GM23338 (cell line): ENCODE measurements at regions not wholly inside any gene's neighbourhood (a gene's known extent, or its start where the extent isn't known, plus 50 kb on each side); places are given as distances from the start of the nearest gene placed in this dataset.

Experiments
- ATAC-seq: fragments of 200-7000 bp; cut with Tn5 transposase; 3 replicates; pipeline ENCODE4 v1.9.1; 2020
- DNase-seq: peaks from one replicate; pipeline ENCODE4 v3.0.0-alpha.2; 2015; ENCODE audit warnings: low spot score
- H2AFZ ChIP-seq: fragments of 200-600 bp; sonication (generic); 2 replicates; pipeline ENCODE4 v1.8.0; 2016; ENCODE audit warnings: antibody characterized with exemption, mild to moderate bottlenecking, moderate library complexity
- H3F3A ChIP-seq: fragments of 200-600 bp; sonication (generic); replicated peaks from 2 replicates; pipeline ENCODE4 v1.8.0; 2017; ENCODE audit warnings: antibody characterized with exemption, mixed run types, low read depth
- H3K27ac ChIP-seq: fragments of 200-600 bp; sonication (generic); 2 replicates; pipeline ENCODE4 v1.6.1; 2016; ENCODE audit warnings: low read depth
- H3K27me3 ChIP-seq: fragments of 200-600 bp; sonication (generic); 2 replicates; pipeline ENCODE4 v1.8.0; 2016; ENCODE audit warnings: mild to moderate bottlenecking, mixed run types, moderate library complexity; ENCODE audit not compliant: insufficient read depth
- H3K36me3 ChIP-seq: fragments of 200-600 bp; sonication (generic); 2 replicates; pipeline ENCODE4 v1.8.0; 2016; ENCODE audit warnings: mild to moderate bottlenecking; ENCODE audit not compliant: insufficient read depth
- H3K4me1 ChIP-seq: fragments of 200-600 bp; sonication (generic); 2 replicates; pipeline ENCODE4 v1.8.0; 2016; ENCODE audit warnings: mild to moderate bottlenecking, moderate library complexity; ENCODE audit not compliant: insufficient read depth
- H3K4me2 ChIP-seq: fragments of 200-600 bp; sonication (generic); 2 replicates; pipeline ENCODE4 v1.7.1; 2017; ENCODE audit warnings: mixed run types
- H3K4me3 ChIP-seq: fragments of 200-600 bp; sonication (generic); 2 replicates; pipeline ENCODE4 v1.6.1; 2016; ENCODE audit warnings: mixed run types
- H3K79me2 ChIP-seq: fragments of 200-600 bp; sonication (generic); replicated peaks from 2 replicates; pipeline ENCODE4 v1.8.0; 2017; ENCODE audit warnings: mild to moderate bottlenecking; ENCODE audit not compliant: insufficient read depth
- H3K9me2 ChIP-seq: fragments of 200-600 bp; sonication (generic); 2 replicates; pipeline ENCODE4 v1.8.0; 2017; ENCODE audit not compliant: insufficient read depth
- H4K20me1 ChIP-seq: fragments of 200-600 bp; sonication (generic); replicated peaks from 2 replicates; pipeline ENCODE4 v1.8.0; 2017; ENCODE audit warnings: mild to moderate bottlenecking; ENCODE audit not compliant: insufficient read depth
- H3K27ac Mint-ChIP-seq: 2 replicates; pipeline ENCODE4 v1.8.0; 2020; ENCODE audit warnings: inconsistent platforms, mild to moderate bottlenecking, moderate library complexity, mixed read lengths
- H3K27me3 Mint-ChIP-seq: 3 replicates; pipeline ENCODE4 v1.8.0; 2022; ENCODE audit warnings: low read depth, mild to moderate bottlenecking, moderate library complexity, mixed read lengths, inconsistent platforms; ENCODE audit not compliant: insufficient read depth, poor library complexity
- H3K36me3 Mint-ChIP-seq: 3 replicates; pipeline ENCODE4 v1.8.0; 2021; ENCODE audit warnings: low read depth, mild to moderate bottlenecking, inconsistent platforms, moderate library complexity, mixed read lengths
- H3K4me1 Mint-ChIP-seq: 3 replicates; pipeline ENCODE4 v1.8.0; 2020; ENCODE audit warnings: mild to moderate bottlenecking, inconsistent platforms, mixed read lengths
- H3K4me3 Mint-ChIP-seq: 3 replicates; pipeline ENCODE4 v1.8.0; 2021; ENCODE audit warnings: moderate library complexity, mild to moderate bottlenecking, inconsistent platforms, mixed read lengths
- H3K9me3 Mint-ChIP-seq: 3 replicates; pipeline ENCODE4 v1.8.0; 2020; ENCODE audit warnings: moderate library complexity, mild to moderate bottlenecking, inconsistent platforms, mixed read lengths
- CREB1 ChIP-seq: fragments of 250-450 bp; sonication (Bioruptor Pico); IDR thresholded peaks from 2 replicates; pipeline ENCODE4 v1.5.0; 2020; ENCODE audit warnings: low read depth, mild to moderate bottlenecking, moderate library complexity
- CTCF ChIP-seq, 2 experiments: fragments of 200-600 bp in 1 of 2; sonication (generic) in 1 of 2; conservative IDR thresholded peaks; 2 replicates each; pipeline versions ENCODE4 v1.5.1 to v1.6.1; 2016 to 2017; ENCODE audit warnings: antibody characterized with exemption in 2 of 2, low read depth in 2 of 2, mild to moderate bottlenecking in 2 of 2, moderate library complexity in 1 of 2
- ETS1 ChIP-seq: IDR thresholded peaks from 2 replicates; pipeline ENCODE4 v1.6.1; 2016; ENCODE audit warnings: antibody characterized with exemption
- EZH2 ChIP-seq: fragments of 200-600 bp; sonication (generic); IDR thresholded peaks from one replicate; pipeline ENCODE4 v1.8.0; 2017; ENCODE audit warnings: antibody characterized with exemption, mild to moderate bottlenecking, low read depth; ENCODE audit not compliant: unreplicated experiment
- EZH2phosphoT487 ChIP-seq: fragments of 200-600 bp; sonication (generic); IDR thresholded peaks from one replicate; pipeline ENCODE4 v1.8.1; 2018; ENCODE audit warnings: antibody characterized with exemption; ENCODE audit not compliant: unreplicated experiment
- JUNB ChIP-seq: IDR thresholded peaks from one replicate; pipeline ENCODE4 v1.6.1; 2016; ENCODE audit warnings: antibody characterized with exemption; ENCODE audit not compliant: unreplicated experiment
- REST ChIP-seq: IDR thresholded peaks from one replicate; pipeline ENCODE4 v1.6.1; 2018; ENCODE audit warnings: antibody characterized with exemption; ENCODE audit not compliant: unreplicated experiment
- STAT1 ChIP-seq: IDR thresholded peaks from one replicate; pipeline ENCODE4 v1.6.1; 2016; ENCODE audit warnings: antibody characterized with exemption; ENCODE audit not compliant: unreplicated experiment
- ZNF114 ChIP-seq: fragments of 250-450 bp; sonication (Bioruptor Pico); IDR thresholded peaks from 2 replicates; pipeline ENCODE4 v1.5.0; 2020; ENCODE audit warnings: mild to moderate bottlenecking, moderate library complexity
- ZNF331 ChIP-seq: fragments of 250-450 bp; sonication (Bioruptor Pico); IDR thresholded peaks from 2 replicates; pipeline ENCODE4 v1.5.0; 2020; ENCODE audit warnings: low read depth, mild to moderate bottlenecking, moderate library complexity
- ZNF462 ChIP-seq: fragments of 250-450 bp; sonication (Bioruptor Pico); IDR thresholded peaks from 2 replicates; pipeline ENCODE4 v1.5.0; 2020; ENCODE audit warnings: mild to moderate bottlenecking, moderate library complexity

- TF ChIP-seq REST (no peak), ZNF462 (CRISPR knock-in tag) (no peak), CREB1 (no peak), STAT1 (no peak), JUNB (no peak)
These were observed 74.1 kb downstream of the ID4 start (continued) for GRCh38 chr6:19911223-19911622.

- H2AFZ ChIP-seq = no peak overlapping the region
- H3K27me3 Mint-ChIP-seq = peaks cover 2% of the 10 kb centered on the region
- no peak for TF ChIP-seq ZNF114 (CRISPR knock-in tag)
- no peak for TF ChIP-seq EZH2
- no peak for TF ChIP-seq ETS1
- no peak for TF ChIP-seq ZNF331 (CRISPR knock-in tag)
- no peak for TF ChIP-seq EZH2phosphoT487
- TF ChIP-seq CTCF (conservative IDR thresholded peaks at IDR 0.05; ENCODE audit: low read depth in 2 of 2) = no peak
- no peak for TF ChIP-seq STAT1
- H3K27me3 ChIP-seq = no peaks in the 10 kb centered on the region
- no peaks in the 10 kb centered on the region for H3K36me3 ChIP-seq
- H4K20me1 ChIP-seq = no peaks in the 10 kb centered on the region
- H3K27ac Mint-ChIP-seq = no peak overlapping the region
- no peaks in the 10 kb centered on the region for H3K4me1 ChIP-seq
- no peak overlapping the region for H3K4me2 ChIP-seq
- no peak for DNase-seq
- H3K4me3 Mint-ChIP-seq = no peak overlapping the region
- H3F3A ChIP-seq = no peaks in the 10 kb centered on the region
- peaks cover 5% of the 10 kb centered on the region; the same call in 2 of the 3 replicates for H3K36me3 Mint-ChIP-seq
- ATAC-seq = no peak
- peaks cover 7% of the 10 kb centered on the region; the same call in 1 of the 2 replicates for H3K9me2 ChIP-seq
- H3K4me1 Mint-ChIP-seq = 0 out of 3 replicates have a peak, but pooled peaks cover 2% of the 10 kb centered on the region
- no peak overlapping the region for H3K4me3 ChIP-seq
- no peak overlapping the region for H3K27ac ChIP-seq
- H3K9me3 Mint-ChIP-seq = peaks cover 13% of the 10 kb centered on the region; the same call in 1 of the 3 replicates
- no peaks in the 10 kb centered on the region for H3K79me2 ChIP-seq
These were observed 81.3 kb downstream of the ID4 start for GRCh38 chr6:19918436-19918835.
